A549 (cell line): ENCODE measurements at regions not wholly inside any gene's neighbourhood (a gene's known extent, or its start where the extent isn't known, plus 50 kb on each side); places are given as distances from the start of the nearest gene placed in this dataset.

Experiments
- ATAC-seq, 2 experiments: fragments of 200-7000 bp in 1 of 2; fragments of >200 bp in 1 of 2; cut with Nextera tagmentation in 1 of 2; cut with Tn5 transposase in 1 of 2; 3 replicates each; pipeline versions ENCODE4 v1.8.0 to v1.9.1; 2018 to 2020; ENCODE audit warnings: mild to moderate bottlenecking in 1 of 2, moderate library complexity in 1 of 2
- CTCF ChIA-PET: fragments of 300-600 bp; sonication (Branson Sonifier 250); formaldehyde crosslinking; extraction: SDS; loops from one replicate; lab custom pipeline; 2021; ENCODE audit warnings: antibody characterized with exemption, inconsistent platforms; lab: Yijun Ruan, JAX
- POLR2A ChIA-PET: fragments of 350-600 bp; formaldehyde crosslinking; extraction: SDS; loops from one replicate; lab custom pipeline; 2021; ENCODE audit warnings: antibody characterized with exemption, inconsistent platforms; lab: Yijun Ruan, JAX
- DNase-seq, 2 experiments: peaks; one replicate each; pipeline versions ENCODE4 v3.0.0 to v3.0.0-alpha.2; 2011 to 2016; ENCODE audit warnings: low read depth in 1 of 2, low spot score in 1 of 2
- FAIRE-seq: peaks from 2 replicates; lab custom pipeline; 2011; peaks lifted over from hg19 to GRCh38; lab: Jason Lieb, UNC
- H3K27ac ChIP-seq, 2 experiments: fragments of >200 bp; sonication (Bioruptor Twin); formaldehyde crosslinking; 3 replicates each; pipeline ENCODE4 v1.5.1; 2016 to 2017
- H3K4me1 ChIP-seq: fragments of >200 bp; sonication (Bioruptor Twin); formaldehyde crosslinking; 3 replicates; pipeline ENCODE4 v1.6.1; 2016
- H3K4me2 ChIP-seq: fragments of >200 bp; sonication (Bioruptor Twin); formaldehyde crosslinking; 3 replicates; pipeline ENCODE4 v1.6.1; 2016
- H3K4me3 ChIP-seq: fragments of >200 bp; sonication (Bioruptor Twin); formaldehyde crosslinking; 3 replicates; pipeline ENCODE4 v1.5.1; 2016
- H3K9me3 ChIP-seq: fragments of >200 bp; sonication (Bioruptor Twin); formaldehyde crosslinking; 3 replicates; pipeline ENCODE4 v1.6.1; 2016
- BHLHE40 ChIP-seq: IDR thresholded peaks from 2 replicates; pipeline ENCODE4 v1.6.1; 2012; ENCODE audit warnings: low read depth, low read length, inconsistent platforms
- CBX2 ChIP-seq: fragments of 200-600 bp; sonication (generic); IDR thresholded peaks from 2 replicates; pipeline ENCODE4 v1.6.1; 2016; ENCODE audit warnings: low read depth, mild to moderate bottlenecking, borderline replicate concordance
- CBX8 ChIP-seq: fragments of 200-600 bp; sonication (generic); IDR thresholded peaks from 2 replicates; pipeline ENCODE4 v1.6.1; 2016
- CEBPB ChIP-seq, 2 experiments: fragments of >200 bp in 1 of 2; sonication (Bioruptor Twin) in 1 of 2; formaldehyde crosslinking in 1 of 2; IDR thresholded peaks; 2 replicates each; pipeline ENCODE4 v1.6.1; 2012 to 2016
- CHD4 ChIP-seq: fragments of 200-600 bp; sonication (generic); IDR thresholded peaks from 2 replicates; pipeline ENCODE4 v1.6.1; 2016; ENCODE audit warnings: antibody characterized with exemption, mild to moderate bottlenecking, borderline replicate concordance
- EHMT2 ChIP-seq: fragments of 200-600 bp; sonication (generic); IDR thresholded peaks from 2 replicates; pipeline ENCODE4 v1.6.1; 2016; ENCODE audit warnings: antibody characterized with exemption, low read depth, mild to moderate bottlenecking, moderate library complexity
- ESRRA ChIP-seq: fragments of 150-350 bp; IDR thresholded peaks from 2 replicates; pipeline ENCODE4 v1.6.1; 2014; ENCODE audit warnings: mild to moderate bottlenecking, low read length, borderline replicate concordance
- HDAC2 ChIP-seq: fragments of 200-600 bp; sonication (generic); IDR thresholded peaks from 2 replicates; pipeline ENCODE4 v1.6.1; 2016
- HES2 ChIP-seq: fragments of >200 bp; sonication (Bioruptor Twin); formaldehyde crosslinking; IDR thresholded peaks from 2 replicates; pipeline ENCODE4 v1.6.1; 2016
- HEYL ChIP-seq: fragments of 250-450 bp; sonication (Bioruptor Pico); IDR thresholded peaks from 2 replicates; pipeline ENCODE4 v1.8.0; 2021; ENCODE audit warnings: mild to moderate bottlenecking, moderate library complexity
- HOXA7 ChIP-seq: fragments of 250-450 bp; sonication (Bioruptor Pico); IDR thresholded peaks from 2 replicates; pipeline ENCODE4 v1.5.0; 2020; ENCODE audit warnings: mild to moderate bottlenecking, moderate library complexity
- HOXB13 ChIP-seq: fragments of 250-450 bp; sonication (Bioruptor Pico); IDR thresholded peaks from 2 replicates; pipeline ENCODE4 v1.5.0; 2020; ENCODE audit warnings: low read depth, mild to moderate bottlenecking, moderate library complexity
- HOXB5 ChIP-seq: fragments of 250-450 bp; sonication (Bioruptor Pico); IDR thresholded peaks from 2 replicates; pipeline ENCODE4 v1.5.0; 2020; ENCODE audit warnings: mild to moderate bottlenecking, moderate library complexity
- MAFK ChIP-seq: fragments of 450-650 bp; IDR thresholded peaks from 2 replicates; pipeline ENCODE4 v1.6.1; 2014; ENCODE audit not compliant: partially characterized antibody
- MAZ ChIP-seq: fragments of 150-350 bp; IDR thresholded peaks from 2 replicates; pipeline ENCODE4 v1.6.1; 2014; ENCODE audit warnings: antibody characterized with exemption, low read depth, low read length, borderline replicate concordance
- MYC ChIP-seq: IDR thresholded peaks from 2 replicates; pipeline ENCODE4 v1.6.1; 2012; ENCODE audit warnings: mild to moderate bottlenecking, inconsistent platforms, low read length, improper control_type of control experiment, borderline replicate concordance
- NFE2L2 ChIP-seq: fragments of 150-350 bp; conservative IDR thresholded peaks from 2 replicates; pipeline ENCODE4 v1.6.1; 2014; ENCODE audit warnings: low read length
- NPAS2 ChIP-seq: fragments of 250-450 bp; sonication (Bioruptor Pico); IDR thresholded peaks from 2 replicates; pipeline ENCODE4 v1.8.0; 2022; ENCODE audit warnings: mild to moderate bottlenecking, moderate library complexity, borderline replicate concordance
- NR3C1 ChIP-seq: fragments of >200 bp; sonication (Bioruptor Twin); formaldehyde crosslinking; IDR thresholded peaks from 3 replicates; pipeline ENCODE4 v1.6.1; 2017
- PBX3 ChIP-seq: IDR thresholded peaks from 2 replicates; pipeline ENCODE4 v1.6.1; 2012
- PHF8 ChIP-seq: fragments of 200-600 bp; sonication (generic); IDR thresholded peaks from 2 replicates; pipeline ENCODE4 v1.6.1; 2016; ENCODE audit warnings: low read depth, mild to moderate bottlenecking, antibody characterized with exemption, moderate library complexity, borderline replicate concordance
- SREBF2 ChIP-seq: fragments of 450-650 bp; IDR thresholded peaks from 2 replicates; pipeline ENCODE4 v1.6.1; 2014; ENCODE audit warnings: mild to moderate bottlenecking, moderate library complexity
- TFCP2L1 ChIP-seq: fragments of 250-450 bp; sonication (Bioruptor Pico); IDR thresholded peaks from 2 replicates; pipeline ENCODE4 v1.5.0; 2021; ENCODE audit warnings: mild to moderate bottlenecking
- TP53 ChIP-seq: fragments of 250-450 bp; sonication (Bioruptor Pico); IDR thresholded peaks from 2 replicates; pipeline ENCODE4 v1.5.0; 2021; ENCODE audit warnings: mild to moderate bottlenecking, moderate library complexity
- WGBS: methylation state at CpG from one replicate; pipeline ENCODE4 v1.1.6; 2017; ENCODE audit errors: missing lambda C conversion rate; 5-methylcytosine and 5-hydroxymethylcytosine counted together
- TF ChIP-seq, protein P1 (sequence below): fragments of >200 bp; sonication (Bioruptor Twin); formaldehyde crosslinking; IDR thresholded peaks from 3 replicates; pipeline ENCODE4 v1.6.1; 2016
- TF ChIP-seq, protein P2 (sequence below): IDR thresholded peaks from 2 replicates; pipeline ENCODE4 v1.6.1; 2012
- TF ChIP-seq, protein P3 (sequence below): fragments of 250-450 bp; sonication (Bioruptor Pico); IDR thresholded peaks from 2 replicates; pipeline ENCODE4 v1.5.0; 2020; ENCODE audit warnings: low read depth, mild to moderate bottlenecking, moderate library complexity
- TF ChIP-seq, protein P4 (sequence below): fragments of >200 bp; sonication (Bioruptor Twin); formaldehyde crosslinking; IDR thresholded peaks from 3 replicates; pipeline ENCODE4 v1.5.1; 2016
- TF ChIP-seq, protein P5 (sequence below): IDR thresholded peaks from 2 replicates; pipeline ENCODE4 v1.6.1; 2012; ENCODE audit warnings: low read depth, borderline replicate concordance
- TF ChIP-seq, protein P6 (sequence below): fragments of 150-350 bp; IDR thresholded peaks from 2 replicates; pipeline ENCODE4 v1.6.1; 2014; ENCODE audit warnings: low read depth, mild to moderate bottlenecking, low read length

DNA sequence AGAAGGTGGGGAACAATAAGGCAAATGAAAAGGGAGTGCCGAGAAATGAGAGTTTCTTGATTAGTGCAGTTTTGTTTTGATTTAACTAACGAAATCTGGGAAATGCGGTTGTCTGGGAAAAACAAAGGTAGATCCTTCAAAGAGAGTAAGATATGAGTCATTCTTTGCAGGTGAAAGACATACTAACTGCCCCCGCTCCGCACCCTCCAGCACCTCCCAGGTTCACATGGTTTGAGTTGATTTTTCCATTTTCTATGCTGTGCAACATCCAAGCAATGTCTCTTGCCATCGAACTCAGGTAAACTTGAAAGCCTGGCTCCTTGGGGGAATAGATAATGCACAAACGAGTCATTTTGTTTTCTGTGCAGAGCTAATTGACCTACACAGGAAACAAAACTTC lies 84.1 kb upstream of the KLF12 start:
- TF ChIP-seq HDAC2 (no peak), HOXA7 (CRISPR knock-in tag) (no peak), HOXB13 (CRISPR knock-in tag) (no peak), CHD4 (no peak), TFCP2L1 (CRISPR knock-in tag) (no peak), NFE2L2 (no peak), EHMT2 (no peak), HES2 (no peak), CBX2 (no peak), MYC (no peak), CEBPB (IDR thresholded peaks at IDR 0.05) (no peak), MAFK (no peak), NR3C1 (no peak), ESRRA (no peak)
- TF ChIP-seq, protein P1, sequence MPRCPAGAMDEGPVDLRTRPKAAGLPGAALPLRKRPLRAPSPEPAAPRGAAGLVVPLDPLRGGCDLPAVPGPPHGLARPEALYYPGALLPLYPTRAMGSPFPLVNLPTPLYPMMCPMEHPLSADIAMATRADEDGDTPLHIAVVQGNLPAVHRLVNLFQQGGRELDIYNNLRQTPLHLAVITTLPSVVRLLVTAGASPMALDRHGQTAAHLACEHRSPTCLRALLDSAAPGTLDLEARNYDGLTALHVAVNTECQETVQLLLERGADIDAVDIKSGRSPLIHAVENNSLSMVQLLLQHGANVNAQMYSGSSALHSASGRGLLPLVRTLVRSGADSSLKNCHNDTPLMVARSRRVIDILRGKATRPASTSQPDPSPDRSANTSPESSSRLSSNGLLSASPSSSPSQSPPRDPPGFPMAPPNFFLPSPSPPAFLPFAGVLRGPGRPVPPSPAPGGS, result no peak
- TF ChIP-seq, protein P2, sequence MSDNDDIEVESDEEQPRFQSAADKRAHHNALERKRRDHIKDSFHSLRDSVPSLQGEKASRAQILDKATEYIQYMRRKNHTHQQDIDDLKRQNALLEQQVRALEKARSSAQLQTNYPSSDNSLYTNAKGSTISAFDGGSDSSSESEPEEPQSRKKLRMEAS, result no peak
- TF ChIP-seq, protein P3, sequence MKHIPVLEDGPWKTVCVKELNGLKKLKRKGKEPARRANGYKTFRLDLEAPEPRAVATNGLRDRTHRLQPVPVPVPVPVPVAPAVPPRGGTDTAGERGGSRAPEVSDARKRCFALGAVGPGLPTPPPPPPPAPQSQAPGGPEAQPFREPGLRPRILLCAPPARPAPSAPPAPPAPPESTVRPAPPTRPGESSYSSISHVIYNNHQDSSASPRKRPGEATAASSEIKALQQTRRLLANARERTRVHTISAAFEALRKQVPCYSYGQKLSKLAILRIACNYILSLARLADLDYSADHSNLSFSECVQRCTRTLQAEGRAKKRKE (CRISPR knock-in tag), result no peak
- TF ChIP-seq, protein P4, sequence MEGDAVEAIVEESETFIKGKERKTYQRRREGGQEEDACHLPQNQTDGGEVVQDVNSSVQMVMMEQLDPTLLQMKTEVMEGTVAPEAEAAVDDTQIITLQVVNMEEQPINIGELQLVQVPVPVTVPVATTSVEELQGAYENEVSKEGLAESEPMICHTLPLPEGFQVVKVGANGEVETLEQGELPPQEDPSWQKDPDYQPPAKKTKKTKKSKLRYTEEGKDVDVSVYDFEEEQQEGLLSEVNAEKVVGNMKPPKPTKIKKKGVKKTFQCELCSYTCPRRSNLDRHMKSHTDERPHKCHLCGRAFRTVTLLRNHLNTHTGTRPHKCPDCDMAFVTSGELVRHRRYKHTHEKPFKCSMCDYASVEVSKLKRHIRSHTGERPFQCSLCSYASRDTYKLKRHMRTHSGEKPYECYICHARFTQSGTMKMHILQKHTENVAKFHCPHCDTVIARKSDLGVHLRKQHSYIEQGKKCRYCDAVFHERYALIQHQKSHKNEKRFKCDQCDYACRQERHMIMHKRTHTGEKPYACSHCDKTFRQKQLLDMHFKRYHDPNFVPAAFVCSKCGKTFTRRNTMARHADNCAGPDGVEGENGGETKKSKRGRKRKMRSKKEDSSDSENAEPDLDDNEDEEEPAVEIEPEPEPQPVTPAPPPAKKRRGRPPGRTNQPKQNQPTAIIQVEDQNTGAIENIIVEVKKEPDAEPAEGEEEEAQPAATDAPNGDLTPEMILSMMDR, result no peak
- TF ChIP-seq, protein P5, sequence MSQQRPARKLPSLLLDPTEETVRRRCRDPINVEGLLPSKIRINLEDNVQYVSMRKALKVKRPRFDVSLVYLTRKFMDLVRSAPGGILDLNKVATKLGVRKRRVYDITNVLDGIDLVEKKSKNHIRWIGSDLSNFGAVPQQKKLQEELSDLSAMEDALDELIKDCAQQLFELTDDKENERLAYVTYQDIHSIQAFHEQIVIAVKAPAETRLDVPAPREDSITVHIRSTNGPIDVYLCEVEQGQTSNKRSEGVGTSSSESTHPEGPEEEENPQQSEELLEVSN, result no peak
- no peak overlapping the region for H3K27ac ChIP-seq
- POLR2A ChIA-PET, result no interaction called here
- DNase-seq, result no peak
- no peak overlapping the region for H3K4me3 ChIP-seq
- CTCF ChIA-PET, result no interaction called here
- H3K9me3 ChIP-seq, result no peaks in the 10 kb centered on the region
- WGBS, result 81% methylated on average over 7 of the region's 7 CpGs
- no peak for ATAC-seq
- H3K4me1 ChIP-seq, result no peaks in the 10 kb centered on the region
- FAIRE-seq, result no peak
- H3K4me2 ChIP-seq, result no peak overlapping the region

DNA sequence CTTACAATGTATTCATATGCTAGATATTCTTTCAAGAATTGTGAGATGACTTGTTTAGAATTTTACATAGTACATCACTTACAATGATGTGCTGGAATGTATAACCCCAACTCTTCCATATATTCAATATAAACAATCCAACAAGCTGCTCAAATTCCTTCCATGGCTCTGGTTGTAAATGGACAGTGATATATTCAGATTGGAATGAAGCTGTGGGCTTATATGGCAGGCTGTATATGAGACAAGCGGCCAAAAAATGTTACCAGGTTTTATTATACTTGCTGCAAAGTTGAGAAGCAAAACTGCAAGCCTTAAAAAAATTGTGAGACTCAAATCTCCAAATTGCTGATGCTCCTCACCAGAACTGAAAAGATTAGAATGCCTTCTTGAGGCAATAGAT lies 83.6 kb upstream of the KLF12 start:
- no peak overlapping the region for H3K4me2 ChIP-seq
- FAIRE-seq (no peak), DNase-seq (no peak), ATAC-seq (no peak)
- H3K9me3 ChIP-seq, result no peaks in the 10 kb centered on the region
- CTCF ChIA-PET, result no interaction called here
- POLR2A ChIA-PET, result no interaction called here
- no peak overlapping the region for H3K27ac ChIP-seq
- WGBS, result 88% methylated on average over 1 of the region's 1 CpG
- H3K4me3 ChIP-seq, result no peak overlapping the region
- no peaks in the 10 kb centered on the region for H3K4me1 ChIP-seq
- TF ChIP-seq ESRRA (no peak), PBX3 (no peak), CEBPB (IDR thresholded peaks at IDR 0.05) (no peak), CHD4 (no peak), PHF8 (no peak), TP53 (CRISPR knock-in tag) (no peak), HOXB5 (CRISPR knock-in tag) (no peak), CBX8 (no peak), HEYL (CRISPR knock-in tag) (no peak), SREBF2 (no peak), BHLHE40 (no peak), MAZ (no peak), MYC (no peak), NPAS2 (CRISPR knock-in tag) (no peak)
- TF ChIP-seq, protein P6, sequence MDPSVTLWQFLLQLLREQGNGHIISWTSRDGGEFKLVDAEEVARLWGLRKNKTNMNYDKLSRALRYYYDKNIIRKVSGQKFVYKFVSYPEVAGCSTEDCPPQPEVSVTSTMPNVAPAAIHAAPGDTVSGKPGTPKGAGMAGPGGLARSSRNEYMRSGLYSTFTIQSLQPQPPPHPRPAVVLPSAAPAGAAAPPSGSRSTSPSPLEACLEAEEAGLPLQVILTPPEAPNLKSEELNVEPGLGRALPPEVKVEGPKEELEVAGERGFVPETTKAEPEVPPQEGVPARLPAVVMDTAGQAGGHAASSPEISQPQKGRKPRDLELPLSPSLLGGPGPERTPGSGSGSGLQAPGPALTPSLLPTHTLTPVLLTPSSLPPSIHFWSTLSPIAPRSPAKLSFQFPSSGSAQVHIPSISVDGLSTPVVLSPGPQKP, result no peak
- TF ChIP-seq, protein P5, result no peak
- TF ChIP-seq, protein P3 (CRISPR knock-in tag), result no peak
